Activated CD8-positive, alpha-beta memory T cell treated with anti-CD3 and anti-CD28 coated beads, Interleukin-2, amount 50 U/mL, for 48 hours (primary cell): ENCODE measurements at regions not wholly inside any gene's neighbourhood (a gene's known extent, or its start where the extent isn't known, plus 50 kb on each side); places are given as distances from the start of the nearest gene placed in this dataset.
"Not testable (repeated sequence)": the region's sequence is repeated elsewhere in the genome, so short reads cannot be mapped to it uniquely, and the experiment has no call there.

Experiments used
- DNase-seq: peaks from one replicate; pipeline ENCODE4 v3.0.0-alpha.2; 2020

DNA sequence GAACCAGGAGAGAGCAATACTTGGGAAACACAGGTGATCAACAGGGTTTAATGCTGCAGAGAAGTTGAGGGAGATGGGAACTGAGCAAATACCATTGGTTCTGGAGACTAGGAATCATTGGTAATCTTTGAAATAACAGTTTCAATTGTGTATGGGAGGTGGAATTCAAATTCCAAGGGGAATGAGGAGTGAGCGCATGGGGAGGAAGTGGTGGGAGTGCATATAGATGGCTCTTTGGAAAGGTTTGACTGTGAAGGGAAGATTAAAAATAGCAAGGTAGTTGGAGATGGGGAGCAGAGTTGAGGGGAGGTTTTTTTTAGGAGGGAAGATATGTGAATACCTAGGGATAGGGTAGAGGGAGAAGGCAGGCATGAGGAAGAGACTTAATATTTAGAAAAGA is 51.1 kb upstream of the ROPN1 start:
- no peak for DNase-seq

DNA sequence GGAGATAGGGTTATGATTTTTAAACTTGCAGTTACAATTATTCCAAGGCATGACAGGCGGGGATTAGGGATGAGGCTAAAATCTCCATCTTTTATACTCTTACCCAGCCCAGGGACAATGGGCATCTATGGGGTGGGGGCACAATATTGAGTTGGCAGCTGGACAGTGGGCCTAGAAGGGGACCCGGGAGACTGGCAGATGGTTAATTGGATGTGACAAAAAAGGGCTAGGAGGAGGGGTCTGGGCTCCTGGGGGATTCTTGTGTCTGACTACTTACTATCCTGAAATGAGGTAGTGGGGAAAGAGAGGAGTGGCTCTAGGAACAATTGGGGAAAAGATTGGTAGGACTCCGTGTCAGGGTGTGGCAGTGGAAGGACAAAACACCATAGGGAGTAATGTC is 53.0 kb upstream of the ROPN1 start:
- no peak for DNase-seq

DNA sequence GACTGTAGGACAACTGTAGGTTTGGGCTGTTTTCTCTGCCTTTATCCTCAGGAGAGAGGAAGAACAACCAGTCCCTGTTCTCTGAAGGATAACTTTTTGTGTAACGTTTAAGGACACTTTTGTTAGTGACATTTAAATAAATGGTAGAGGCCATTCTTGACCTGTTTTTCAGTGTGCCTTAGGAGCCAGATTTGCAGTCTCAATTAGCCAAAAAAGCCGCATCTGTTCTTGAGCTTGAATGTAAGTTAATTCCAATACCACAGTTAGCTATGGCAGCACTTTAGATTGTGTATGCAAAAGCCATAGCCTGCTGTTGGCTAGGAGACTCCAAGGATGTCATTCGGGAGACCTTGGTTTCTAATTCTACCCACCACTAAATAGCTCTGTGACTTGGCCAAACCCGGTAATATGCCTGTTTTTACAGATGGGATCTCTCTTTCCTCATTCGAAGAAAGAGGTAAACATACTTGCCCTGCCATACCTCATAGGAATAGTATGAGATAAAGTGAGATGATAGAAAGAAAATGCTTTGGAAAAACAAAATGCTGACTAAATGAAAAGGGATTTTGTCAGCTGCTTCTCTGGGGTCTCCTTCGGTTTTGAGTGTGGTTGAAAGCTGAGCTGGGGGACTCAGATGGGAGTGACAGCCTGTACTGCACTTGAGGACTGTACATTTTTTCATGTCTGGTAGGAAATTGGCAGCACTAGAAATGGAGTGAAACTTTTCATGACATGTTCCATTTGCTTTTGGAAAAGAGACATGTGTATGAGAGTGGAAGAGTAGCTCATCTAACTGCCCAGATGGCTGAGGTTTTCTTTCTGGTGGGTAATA is 57.3 kb upstream of the ROPN1 start:
- DNase-seq, result no peak

DNA sequence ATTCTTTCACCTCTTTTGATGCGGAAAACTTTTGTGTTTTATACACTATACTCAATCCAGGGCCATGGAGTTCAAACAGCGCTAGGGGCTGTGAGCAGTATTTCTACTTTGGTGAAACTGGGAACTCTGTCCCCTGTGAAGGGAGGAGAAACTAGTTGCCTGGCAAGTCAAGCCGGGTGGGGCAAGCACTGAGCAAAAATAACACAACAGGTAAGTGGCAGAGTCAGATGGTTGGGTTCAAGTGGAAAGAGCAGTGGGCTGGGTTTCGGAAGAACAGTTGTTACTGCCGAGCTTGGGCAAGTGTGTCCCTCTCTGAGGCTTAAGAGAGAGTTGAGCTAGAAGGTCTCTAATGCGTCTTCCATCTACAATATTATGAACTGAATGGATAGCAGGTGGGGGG is 59.7 kb upstream of the ROPN1 start:
- no peak for DNase-seq

DNA sequence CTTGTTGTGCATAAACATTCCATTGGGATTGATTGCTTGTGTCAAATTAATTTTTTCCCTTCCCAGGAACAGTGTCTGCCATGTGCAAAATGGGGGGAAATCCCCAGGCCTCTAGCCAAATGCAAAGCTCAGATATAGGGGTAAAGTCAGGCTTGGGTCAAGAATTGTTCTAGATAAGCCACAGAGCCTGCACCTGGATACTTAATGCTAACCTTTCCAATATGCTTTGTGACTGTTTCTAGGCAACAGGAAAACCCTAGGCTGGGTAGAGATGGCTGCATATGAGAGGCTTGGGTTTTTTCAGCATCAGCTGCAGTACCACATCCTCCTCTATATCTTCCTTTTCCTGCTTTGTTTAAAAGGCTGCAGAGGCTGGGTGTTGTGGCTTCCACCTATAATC is 61.9 kb upstream of the ROPN1 start:
- no peak for DNase-seq

DNA sequence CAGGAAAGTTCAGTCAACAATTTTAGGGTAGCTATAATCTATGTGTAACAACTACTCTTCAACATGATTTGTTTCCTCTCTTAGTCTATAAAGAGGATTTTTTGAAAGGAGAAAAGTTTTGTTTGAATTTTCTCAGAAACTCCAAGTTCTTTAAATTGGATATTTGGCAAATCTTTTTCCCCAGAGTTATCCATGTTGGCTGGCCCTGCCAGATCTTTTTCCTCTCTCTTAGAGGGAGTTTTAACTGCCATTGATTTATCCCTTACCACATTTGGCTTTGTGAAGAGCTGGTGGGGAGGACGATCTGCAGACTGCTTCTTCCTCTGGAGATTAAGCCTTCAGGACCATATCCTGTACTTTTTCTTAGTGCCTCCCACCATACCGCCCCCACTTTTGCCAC is 64.9 kb upstream of the ROPN1 start:
- no peak for DNase-seq

DNA sequence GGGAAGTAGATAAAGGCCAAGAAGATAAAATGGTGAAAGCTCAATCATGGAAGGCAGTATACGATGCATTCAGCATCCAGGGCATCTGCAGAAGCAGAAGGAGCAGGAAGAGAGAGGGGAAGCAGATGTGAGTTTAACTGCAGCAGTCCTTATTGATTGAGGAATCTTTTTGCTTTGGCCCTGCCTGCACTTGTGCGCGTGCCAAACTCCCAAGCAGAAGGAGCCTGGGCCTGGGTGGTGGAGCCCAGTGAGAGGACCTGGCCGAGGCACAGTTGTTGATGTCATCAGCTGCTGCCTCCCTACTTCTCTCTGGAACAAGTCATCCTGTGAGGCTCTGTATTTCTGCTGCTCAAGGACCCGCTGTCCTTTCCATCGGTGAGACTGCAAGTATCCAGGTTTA is 65.5 kb upstream of the ROPN1 start:
- DNase-seq, result no peak

DNA sequence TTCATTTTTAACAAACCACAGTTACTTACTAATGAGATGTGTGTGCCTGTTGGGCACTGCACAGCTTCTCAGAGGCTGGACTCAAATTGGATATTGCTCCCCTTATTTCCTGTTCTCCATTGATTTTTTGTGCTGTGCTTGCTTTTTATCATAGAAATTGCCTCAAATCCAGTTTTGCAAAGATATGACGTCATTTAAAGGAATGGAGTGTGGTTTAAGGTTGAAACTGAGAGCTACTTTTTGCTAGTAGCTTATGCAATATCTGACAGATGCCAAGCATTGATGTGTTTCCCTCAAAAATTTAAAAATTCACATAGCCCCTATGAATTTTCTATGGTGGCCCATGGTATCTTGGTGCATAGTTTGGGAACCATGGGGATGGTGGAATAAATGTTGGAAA is 67.7 kb upstream of the ROPN1 start:
- no peak for DNase-seq

DNA sequence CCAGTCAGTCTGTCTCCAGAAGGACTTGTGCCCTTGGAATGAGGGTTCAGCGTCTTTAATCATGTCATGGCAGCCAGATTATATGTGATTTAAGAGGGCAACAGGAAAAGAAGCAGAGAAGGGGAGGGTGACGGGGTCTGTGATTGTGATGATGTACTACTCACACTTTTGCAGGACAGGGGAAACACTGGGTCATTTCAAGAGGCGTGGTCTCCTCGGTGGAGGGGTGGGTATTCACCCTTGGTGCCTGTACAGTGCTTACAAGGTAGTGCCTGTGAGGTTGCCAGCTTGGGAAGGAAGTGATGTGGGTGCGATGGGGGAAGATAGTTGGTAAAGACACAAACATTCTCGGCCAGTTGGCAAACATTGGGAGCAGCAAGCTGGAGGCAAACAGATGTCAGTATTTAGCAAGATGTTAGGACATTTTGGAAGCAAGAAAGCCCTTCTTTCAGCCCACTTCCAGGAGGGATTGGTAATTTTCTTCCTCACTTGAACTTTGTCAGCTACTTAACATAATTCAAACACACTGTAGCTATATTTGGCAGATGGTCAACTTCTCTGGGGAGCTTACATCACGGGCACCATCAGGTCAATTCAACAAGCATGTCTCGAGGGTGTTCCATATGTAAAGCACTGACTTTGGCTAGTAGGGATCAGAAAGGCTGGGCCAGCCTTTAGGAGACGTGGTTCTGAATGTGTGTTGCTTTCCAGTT is 71.4 kb upstream of the ROPN1 start:
- no peak for DNase-seq

DNA sequence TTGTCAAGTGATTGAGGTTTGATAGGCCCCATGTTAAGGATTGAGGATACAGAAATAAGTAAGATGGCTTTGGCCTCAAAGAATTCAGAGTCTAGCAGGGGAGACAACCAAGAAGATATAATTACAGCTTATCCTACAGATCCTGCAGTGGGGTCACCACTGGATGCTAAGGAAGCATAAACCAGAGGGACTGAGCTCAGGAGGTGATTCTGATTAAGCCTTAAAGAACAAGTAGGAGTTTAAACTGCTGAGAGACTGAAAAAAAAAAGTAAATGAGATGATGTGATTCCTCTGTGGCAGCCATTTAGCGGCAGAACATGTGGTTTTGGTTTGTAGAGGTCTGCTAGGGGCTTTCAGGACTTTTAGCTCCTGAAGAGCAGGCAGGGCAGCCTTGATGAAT is 72.1 kb upstream of the ROPN1 start:
- DNase-seq, result no peak

DNA sequence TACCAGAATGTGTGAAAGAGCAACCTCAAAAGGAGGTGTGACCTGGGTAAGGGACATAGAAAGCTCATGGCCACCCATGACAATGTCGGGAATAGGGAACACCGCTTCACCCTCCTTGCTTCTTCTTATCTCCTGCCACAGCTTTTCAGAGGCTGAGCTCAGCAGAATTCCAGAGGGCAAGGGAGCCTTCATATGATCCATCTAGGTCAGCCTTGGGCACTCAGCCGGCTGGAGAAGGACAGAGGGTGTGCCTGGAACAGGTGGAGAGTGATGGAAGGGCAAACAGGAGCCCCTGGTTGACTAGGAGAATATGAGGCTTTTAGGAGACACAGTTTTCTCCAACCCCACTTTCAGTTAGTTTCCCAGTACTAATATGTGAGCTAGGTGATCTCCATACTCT is 74.6 kb upstream of the ROPN1 start:
- not testable (repeated sequence) for DNase-seq

DNA sequence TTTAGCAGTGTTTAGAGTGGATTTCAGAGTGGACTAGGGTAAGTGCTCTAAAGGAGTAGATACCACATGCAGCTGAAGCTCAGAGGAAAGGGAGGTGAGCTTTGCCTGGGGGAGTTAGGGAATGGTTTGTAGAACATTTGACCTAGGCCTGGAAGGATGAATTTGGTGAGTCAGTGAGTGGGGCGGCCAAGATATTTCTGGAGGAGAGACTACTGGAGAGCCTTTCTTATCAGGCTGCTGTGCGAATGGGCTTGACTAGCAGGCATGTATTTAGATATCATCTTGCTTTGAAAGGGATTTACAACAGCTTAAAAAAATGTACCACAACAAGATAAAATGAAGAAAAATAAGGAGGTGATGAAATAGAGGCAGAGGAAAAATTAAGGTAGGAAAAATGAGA is 77.8 kb upstream of the ROPN1 start:
- DNase-seq, result not testable (repeated sequence)

DNA sequence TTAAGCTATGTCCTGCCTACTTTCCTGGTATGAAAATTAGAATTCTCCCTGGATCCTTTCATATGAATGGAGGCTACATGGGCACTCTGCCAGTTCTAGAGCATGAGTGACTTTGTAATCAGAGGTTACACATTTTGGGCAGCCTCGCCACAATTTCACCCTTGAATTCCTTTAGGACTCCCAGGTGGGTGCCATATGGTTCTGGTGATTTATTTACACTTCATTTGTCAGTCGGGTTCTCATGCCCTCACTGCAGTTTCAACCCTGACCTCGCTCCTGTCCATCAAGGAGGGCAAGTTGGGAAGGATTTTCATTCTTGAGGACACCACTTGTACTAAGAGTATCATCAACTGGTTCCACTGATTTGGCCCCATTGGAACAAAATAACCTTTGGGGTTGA is 83.2 kb upstream of the ROPN1 start:
- DNase-seq, result not testable (repeated sequence)

DNA sequence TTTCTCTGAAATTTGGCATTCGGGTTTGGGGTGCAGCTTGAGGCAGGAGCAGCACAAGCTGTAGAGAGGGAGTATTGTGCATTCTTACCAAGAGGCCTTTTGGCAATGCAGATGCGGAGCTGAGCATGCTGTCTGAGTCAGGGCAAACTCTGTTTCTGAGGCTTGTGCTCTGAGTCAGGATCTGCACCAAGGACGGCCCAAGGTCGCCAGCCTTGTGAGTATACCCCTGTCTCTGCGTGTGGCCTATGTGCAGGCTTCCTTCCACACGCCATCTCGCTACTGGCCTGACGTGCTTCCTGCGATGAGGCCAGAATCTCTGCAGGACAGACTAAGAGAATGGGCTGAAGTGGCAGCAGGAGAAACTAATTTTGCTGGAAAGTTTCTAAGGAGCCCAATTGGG is 83.8 kb upstream of the ROPN1 start:
- no peak for DNase-seq

DNA sequence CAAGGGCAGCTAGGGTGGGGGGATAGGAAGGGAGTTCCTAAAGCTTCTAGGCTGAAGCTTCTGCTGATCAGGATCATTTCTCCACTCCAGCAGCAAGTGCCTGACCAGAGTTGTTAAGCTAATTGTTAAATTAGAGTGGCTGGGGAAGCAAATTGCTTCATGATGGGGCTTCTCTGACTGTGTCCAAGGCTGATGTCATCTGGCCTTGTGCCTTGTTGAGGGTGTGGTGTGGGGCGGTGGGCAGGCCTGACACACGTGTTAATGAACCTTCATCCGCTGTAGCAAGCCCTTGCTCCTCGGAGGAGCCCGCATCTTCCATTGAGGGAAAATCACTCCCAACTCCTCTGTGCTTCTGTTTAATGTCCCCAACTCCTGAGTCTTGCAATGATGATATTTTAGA is 84.3 kb upstream of the ROPN1 start:
- no peak for DNase-seq

DNA sequence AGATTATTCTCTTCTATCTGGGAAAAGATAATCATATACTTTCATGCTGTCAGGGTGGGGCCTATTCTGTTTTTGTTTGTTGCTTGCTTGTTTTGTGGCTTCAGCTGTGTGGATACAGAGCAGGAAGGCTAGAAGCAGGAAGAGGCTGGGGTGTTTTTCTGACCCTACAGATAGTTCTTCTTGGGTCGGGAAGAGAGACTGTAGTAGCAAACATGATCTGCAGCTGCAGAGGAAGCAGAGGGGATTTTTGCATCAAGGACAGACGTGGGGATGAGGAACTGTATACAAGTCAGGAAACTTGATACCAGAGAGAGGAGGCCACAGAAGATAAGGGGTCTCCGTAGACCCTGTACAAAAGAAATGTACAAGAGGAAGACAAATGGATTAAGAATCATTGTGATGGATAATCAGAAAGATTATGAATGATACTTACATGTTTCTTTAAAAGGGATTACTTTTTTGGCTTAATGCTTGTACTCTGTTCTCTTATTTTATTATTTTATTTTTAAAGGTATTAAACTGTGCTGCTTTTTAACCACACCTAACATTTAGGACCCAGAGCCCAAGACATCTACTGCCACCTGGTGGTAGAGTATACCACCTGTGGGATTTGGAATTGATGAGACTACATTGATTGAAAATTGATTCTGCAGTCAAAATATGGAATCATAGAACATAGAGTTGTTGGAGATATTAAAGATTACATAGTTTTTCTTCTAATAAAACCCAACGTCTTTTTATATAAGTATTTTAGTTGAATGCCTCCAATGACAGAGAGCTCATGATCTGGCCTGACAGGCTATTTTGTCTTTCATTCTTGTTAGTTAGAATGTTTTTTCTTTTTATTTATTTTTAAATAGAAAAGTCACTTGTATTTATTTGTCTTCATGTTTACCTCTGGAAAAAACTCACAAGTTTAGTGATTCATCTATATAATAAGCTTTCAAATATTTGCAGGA is 87.3 kb upstream of the ROPN1 start:
- no peak for DNase-seq

DNA sequence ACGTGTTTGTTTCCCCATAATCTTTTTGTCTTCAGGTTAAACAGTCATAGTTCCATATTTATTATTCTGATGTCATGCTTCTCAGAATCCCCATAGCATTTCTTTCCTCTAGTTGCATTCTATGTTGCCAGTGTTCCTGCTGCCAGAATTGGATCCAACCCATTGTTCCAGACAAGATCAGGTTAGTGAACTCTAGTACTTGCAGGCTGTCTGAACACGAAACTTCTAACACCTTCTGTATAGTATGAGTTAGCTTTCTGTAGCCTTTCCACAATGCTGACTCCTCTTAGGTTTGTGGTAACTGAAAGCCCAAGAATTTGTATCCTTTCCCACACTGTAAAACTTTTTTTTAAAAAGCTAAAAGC is 88.0 kb upstream of the ROPN1 start:
- no peak for DNase-seq

DNA sequence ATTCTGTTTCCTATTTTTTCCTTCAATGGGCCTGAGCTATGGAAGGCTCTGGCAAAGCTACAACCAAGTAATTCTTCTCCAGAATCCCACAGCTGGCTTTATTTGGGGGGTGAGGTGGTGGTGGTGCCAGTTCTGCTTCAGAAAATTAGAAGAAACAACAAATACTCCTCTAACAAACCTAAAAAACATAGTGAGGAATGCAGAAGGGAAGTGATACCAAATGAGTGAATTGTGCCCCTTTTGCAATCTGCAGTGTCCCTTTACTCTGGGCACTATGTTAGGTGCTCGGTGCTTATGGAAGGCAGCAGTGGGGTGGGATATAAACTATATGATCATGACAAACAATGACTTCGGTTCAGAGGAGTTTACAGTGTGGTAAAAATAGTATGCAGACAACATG is 90.4 kb upstream of the ROPN1 start:
- no peak for DNase-seq

DNA sequence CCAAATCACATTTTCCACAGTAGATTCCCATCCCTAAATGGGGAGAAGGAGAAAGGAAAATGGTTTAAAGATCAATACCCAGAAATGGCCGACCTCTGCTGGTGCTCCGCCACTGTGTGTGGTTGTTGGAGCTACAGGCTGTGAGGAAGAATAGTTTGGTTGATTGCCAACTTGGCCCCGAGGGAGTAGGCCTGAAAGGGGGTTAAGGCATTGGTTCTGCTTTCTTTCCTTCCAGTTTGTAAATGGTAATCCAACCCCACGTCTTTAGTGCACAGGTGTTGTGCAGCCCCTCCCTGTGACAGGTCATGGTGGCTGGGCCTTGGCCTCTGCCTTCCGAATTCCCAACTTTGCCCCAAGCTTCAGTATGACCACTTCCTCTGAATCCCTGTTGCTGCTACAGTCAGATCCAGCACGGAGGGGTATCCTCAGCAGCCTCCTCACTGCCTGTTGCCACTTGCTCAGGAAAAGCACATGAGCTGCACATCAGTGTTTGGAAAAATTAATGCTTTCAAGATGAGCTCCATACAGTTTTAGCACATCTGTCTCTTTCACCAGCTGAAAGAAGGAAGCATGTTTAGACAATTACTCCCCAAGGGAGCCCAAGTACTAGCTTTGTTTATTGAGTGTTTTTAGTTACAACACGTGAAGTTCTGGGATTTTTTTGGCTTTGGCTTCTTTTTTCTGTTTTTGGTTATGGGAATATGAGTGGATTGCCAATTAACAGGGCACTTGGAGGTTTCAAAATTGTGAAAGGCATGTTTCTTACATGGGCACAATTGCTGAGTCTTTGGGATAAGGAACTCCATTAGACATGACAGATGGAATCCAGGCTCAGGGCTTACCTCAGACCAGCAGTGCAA is 92.3 kb upstream of the ROPN1 start:
- no peak for DNase-seq

DNA sequence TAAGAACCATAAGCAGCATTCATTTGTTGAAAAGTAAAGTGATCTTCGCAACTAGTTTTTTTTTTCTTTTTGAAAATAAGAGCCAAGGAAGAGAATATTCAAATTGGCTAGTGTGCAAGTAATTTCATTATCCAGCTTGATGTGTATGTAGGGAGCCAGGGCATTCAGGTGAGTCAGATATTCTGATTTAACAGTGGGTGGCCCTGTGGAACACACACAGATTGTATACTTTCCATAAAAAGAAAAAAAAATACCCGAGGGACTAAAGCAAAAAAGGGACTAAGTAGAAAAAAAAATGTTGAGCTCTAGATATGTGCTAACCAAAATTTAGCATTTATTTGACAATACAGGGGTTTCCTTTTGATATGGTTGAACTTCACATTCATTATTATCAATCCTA is 96.9 kb upstream of the ROPN1 start:
- DNase-seq, result no peak

DNA sequence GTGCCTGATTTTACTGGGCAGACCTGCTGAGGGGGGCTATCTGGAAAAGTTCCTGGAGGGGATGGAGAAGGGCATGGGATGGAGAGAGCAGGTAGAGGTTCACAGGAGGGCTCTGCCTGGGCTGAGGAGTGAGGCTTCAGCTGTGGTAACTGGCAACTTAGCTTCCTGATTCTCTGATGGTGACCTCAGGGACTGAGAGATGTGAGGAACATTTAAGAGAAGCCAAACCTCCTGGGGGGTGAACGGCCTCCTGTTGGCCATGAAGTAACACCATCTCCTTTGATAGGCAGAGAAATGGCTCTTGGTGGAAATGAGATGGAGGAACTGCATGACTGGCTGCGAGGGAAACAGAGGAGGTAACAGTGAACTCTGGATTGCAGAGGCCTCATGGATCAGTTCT is 97.3 kb upstream of the ROPN1 start:
- DNase-seq, result no peak

DNA sequence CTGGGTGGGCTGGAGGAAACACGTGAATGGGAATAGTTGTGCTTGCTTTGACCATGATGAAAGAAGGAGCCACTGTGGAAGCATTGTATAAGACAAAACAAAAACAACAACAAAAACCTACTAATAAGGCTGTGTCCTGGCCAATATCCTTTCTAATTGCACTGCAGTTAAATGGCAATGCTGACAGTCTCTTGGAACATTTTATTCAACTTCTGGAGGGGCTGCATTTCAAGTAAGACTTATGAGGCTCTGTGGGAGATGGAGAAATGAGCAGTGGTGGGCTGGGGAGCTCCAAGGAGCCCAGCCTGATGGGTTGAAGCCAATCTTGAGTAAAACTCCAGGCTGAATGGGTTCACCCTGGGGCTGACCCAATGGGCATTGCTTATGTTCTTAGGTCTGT is 99.8 kb upstream of the ROPN1 start:
- DNase-seq, result no peak

DNA sequence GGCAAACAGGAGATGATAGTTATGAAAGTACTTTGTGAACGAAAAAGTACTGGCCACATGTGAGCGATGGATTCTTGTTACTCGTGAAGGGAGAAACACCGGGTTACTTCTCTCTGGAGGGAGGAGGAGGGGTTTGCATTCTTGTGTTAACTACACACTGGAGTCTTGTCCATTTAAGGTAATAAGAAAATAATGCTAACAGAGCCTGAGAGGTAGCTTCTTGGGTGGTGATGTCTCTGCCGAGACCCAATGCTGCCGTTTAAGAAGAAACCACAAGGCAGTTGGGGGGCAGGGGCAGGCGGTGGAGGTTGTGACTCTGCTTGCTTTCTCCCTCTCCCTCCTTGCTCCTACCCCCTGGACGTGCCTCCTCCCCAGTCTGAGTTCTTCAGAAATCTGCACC is 100.9 kb upstream of the ROPN1 start:
- DNase-seq, result no peak
